GM12873 (cell line): ENCODE measurements at regions not wholly inside any gene's neighbourhood (a gene's known extent, or its start where the extent isn't known, plus 50 kb on each side); places are given as distances from the start of the nearest gene placed in this dataset.

Source experiments
- TF ChIP-seq, protein P1 (sequence below): IDR thresholded peaks from 2 replicates; pipeline ENCODE4 v1.5.1; 2012; ENCODE audit warnings: low read depth, mild to moderate bottlenecking, moderate library complexity, low read length, control low read depth; ENCODE audit not compliant: insufficient read depth; ENCODE audit errors: missing control alignments

DNA sequence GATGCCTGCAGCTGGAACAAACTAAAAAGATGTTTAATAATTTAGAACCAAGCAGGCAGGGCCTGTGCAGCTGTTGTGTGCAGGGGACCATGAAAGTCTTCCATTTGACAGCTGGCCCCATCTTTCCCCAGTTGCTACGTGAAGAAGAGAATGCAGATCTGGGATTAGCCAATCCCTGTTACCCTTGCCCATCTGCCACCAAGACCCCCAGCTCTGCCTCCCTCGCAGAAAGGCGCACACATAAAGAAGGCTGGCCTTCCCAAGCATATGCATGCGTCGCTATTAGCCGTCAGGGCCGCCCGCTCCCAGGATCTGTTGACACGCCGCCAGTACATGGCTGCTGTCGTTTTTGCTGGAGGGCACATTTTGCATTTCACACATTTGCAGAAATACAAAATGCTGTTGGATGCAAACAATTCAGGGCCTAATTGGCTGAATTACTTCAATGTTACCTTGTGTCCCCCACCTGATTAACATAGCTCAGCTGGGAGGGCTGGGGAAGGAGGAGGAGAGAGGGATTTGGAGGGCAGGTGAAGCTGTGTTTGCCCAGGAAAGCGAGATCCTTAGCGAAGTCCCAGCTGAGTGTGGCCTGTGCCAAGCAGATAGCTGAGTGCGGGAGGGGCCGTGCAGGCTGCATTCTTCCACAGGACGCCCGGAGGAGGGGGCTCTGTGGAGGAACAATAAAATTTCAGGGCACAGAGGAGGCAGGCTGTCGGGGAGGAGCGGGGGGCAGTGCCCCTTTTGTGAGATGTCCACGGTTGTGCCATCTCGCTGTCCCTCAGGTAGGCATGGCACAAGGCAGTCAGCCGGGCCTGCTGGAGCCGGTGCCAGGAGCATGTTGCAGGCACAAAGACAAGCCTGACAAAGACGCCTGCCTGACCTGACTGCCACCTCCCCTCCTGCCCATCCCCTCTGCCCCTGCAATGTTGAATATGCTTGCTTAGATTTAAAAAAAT, 443.0 kb upstream of the MKI67 start:
- TF ChIP-seq, protein P1, sequence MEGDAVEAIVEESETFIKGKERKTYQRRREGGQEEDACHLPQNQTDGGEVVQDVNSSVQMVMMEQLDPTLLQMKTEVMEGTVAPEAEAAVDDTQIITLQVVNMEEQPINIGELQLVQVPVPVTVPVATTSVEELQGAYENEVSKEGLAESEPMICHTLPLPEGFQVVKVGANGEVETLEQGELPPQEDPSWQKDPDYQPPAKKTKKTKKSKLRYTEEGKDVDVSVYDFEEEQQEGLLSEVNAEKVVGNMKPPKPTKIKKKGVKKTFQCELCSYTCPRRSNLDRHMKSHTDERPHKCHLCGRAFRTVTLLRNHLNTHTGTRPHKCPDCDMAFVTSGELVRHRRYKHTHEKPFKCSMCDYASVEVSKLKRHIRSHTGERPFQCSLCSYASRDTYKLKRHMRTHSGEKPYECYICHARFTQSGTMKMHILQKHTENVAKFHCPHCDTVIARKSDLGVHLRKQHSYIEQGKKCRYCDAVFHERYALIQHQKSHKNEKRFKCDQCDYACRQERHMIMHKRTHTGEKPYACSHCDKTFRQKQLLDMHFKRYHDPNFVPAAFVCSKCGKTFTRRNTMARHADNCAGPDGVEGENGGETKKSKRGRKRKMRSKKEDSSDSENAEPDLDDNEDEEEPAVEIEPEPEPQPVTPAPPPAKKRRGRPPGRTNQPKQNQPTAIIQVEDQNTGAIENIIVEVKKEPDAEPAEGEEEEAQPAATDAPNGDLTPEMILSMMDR = no peak

DNA sequence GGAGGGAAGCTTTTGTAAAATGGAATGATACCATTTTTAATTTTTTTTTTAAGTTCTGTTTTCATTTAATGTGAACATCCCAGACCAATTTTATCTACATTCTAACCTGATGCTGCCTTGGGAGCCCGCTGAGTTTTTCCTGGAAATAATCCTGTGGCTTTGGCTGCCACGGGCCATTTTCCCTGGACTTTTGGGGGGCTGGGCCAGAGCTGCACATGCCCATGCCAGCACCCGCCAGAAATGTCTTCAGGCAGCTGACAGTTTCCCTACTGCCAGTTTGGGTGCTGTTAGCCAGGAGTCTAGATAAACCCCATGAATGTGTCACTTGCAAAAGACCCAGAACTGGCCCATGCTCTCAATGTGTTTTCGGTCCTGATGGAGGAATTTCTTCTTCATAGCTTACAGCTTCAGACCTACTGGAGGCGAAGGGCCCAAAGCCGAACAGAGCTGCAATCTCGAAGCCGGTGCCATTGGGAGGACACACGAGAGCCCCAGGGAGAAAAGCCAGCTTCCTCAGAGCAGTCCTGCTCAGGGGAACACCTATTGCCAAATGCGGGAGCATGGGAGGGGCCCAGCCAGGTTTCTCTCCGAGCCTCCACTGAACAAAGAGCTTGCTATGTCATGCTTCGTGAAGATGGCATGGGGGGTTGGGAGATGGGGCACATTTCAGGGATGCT, 444.2 kb upstream of the MKI67 start:
- TF ChIP-seq, protein P1 = no peak

DNA sequence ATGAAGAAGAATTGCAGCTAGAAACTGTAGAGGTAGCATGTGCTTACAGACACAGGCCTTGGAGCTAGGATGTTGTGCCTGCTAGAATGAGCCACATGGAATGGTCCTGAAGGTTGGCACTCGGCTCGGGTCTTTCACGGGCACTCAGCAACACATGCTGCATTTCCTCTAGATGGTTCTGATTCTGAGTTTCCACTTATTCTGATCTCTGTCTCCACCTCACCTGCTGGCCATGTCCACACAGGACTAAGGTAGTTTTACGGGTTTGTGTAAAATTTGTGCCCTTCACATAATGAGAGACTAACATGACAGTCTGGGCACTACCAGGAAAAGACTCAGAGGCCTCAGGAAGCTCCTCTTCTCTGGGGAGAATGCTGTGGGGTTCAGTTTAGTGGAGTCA, 444.8 kb upstream of the MKI67 start:
- TF ChIP-seq, protein P1 = no peak

DNA sequence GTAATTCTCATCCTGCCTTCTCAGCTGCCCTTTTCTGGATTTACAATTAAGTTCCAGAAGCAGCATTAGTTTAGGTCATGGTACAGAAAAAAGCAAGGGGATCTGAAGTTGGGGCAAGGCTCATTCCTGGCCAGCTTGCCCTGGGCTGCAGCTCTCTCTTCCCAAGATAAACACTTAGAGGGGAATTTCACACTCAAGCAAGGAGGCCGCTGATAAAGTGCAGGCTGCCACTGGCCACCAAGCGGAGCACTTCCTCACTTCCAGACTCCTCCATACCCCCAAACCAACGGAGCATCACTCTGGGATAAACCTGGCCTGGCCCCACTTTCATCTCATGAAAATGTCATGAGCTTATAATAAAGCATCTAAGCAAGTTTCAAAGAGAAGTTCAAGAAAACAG, 445.5 kb upstream of the MKI67 start:
- TF ChIP-seq, protein P1 = no peak

DNA sequence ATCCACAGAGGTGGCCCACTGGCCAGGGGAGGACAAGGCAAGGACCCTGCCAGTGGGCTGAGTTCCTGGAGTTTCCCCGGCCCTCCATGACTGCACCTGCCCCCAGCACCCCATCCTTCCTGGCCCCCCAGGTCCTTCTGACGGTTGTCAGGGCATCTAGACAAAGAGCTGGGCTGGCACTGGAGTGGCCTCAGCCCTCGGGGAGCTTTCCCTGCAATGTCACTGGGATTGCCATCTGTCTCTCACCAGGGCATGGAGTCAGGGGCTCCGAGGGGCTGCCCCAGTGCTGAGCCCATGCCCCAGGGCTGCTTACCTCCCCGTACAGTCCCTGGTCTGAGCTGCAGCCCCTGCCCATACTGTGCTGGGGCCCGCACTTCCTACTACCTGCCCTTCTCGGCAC, 446.5 kb upstream of the MKI67 start:
- TF ChIP-seq, protein P1 = no peak

DNA sequence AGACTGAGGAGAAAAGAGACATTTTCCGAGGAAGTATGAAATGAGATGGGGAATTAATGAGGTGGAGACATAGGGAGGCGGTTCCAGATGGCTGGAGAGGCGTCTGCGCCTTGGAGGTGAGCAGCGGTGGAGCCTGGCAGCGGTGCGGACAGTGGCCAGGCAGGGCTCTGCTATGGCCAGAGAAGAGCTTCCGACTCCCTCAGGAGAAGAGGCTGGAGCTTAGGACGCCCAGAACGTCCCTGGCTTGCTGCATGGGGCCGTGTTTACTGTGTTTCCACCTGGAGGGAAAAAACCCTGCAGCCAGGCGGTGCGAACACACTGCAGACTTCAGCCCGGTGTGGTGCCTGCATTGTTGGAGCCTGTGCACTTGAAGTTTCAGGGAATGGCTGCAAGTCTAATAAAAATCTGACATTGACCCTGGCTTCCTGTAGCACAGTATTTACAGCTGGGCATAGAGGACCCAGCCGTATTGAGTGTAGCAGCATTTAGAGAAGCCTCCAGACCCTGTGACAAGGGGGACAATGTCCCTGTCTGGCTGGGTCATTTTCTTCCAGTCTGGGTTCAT, 447.1 kb upstream of the MKI67 start:
- TF ChIP-seq, protein P1 = no peak

DNA sequence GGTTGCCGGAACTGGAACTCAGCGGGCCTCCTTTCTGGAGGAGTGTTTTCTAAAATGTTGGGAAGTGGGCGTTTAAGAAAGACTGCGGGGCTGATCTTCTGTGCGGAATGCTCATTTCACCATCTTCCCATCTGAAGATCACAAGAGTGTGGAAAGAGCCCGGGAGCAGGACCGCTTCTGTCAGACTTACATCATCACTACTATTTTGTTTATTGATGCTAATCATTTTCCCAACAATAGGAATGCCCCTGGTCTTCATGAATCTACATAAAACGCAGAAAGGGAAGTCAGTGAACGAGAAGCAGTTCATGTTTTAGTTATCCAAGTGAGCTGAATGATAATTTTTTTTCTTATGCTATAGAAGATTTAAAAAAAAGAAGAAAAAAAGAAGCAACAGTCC, 447.8 kb upstream of the MKI67 start:
- TF ChIP-seq, protein P1 = no peak
